SW 1271 (cell line): ENCODE measurements at regions not wholly inside any gene's neighbourhood (a gene's known extent, or its start where the extent isn't known, plus 50 kb on each side); places are given as distances from the start of the nearest gene placed in this dataset.
"Not testable (repeated sequence)": the region's sequence is repeated elsewhere in the genome, so short reads cannot be mapped to it uniquely, and the experiment has no call there.

Source experiments
- DNase-seq, 2 experiments: peaks; one replicate each; lab custom pipeline; 2025; lab: John Stamatoyannopoulos, UW

- no peak for DNase-seq
These were observed 138.6 kb upstream of the FAM78B start for GRCh38 chr1:166305371-166305770.

GRCh38 chr1:166307261-166308188, 140.7 kb upstream of the FAM78B start:
- no peak for DNase-seq

- DNase-seq = not testable (repeated sequence)
These were observed 149.5 kb upstream of the FAM78B start for GRCh38 chr1:166316306-166316705.

- DNase-seq = no peak
These were observed 155.7 kb upstream of the FAM78B start for GRCh38 chr1:166322470-166322869.

- no peak for DNase-seq
These were observed 161.1 kb upstream of the FAM78B start for GRCh38 chr1:166327886-166328285.

- no peak for DNase-seq
These were observed 162.2 kb upstream of the FAM78B start for GRCh38 chr1:166328956-166329355.

- no peak for DNase-seq
These were observed 163.3 kb upstream of the FAM78B start for GRCh38 chr1:166330096-166330495.

GRCh38 chr1:166338105-166338504, 171.3 kb upstream of the FAM78B start:
- DNase-seq = no peak

- no peak for DNase-seq
These were observed 173.9 kb upstream of the FAM78B start for GRCh38 chr1:166340709-166341108.

- no peak for DNase-seq
These were observed 176.5 kb upstream of the FAM78B start for GRCh38 chr1:166343276-166343675.

- DNase-seq = no peak
These were observed 183.7 kb upstream of the FAM78B start for GRCh38 chr1:166350490-166350889.

GRCh38 chr1:166351676-166352075, 184.9 kb upstream of the FAM78B start:
- no peak for DNase-seq

- no peak for DNase-seq
These were observed 186.4 kb upstream of the FAM78B start for GRCh38 chr1:166353213-166353612.

- no peak for DNase-seq
These were observed 187.6 kb upstream of the FAM78B start for GRCh38 chr1:166354406-166354805.

GRCh38 chr1:166365081-166365480, 198.3 kb upstream of the FAM78B start:
- no peak for DNase-seq

- no peak for DNase-seq
These were observed 201.2 kb upstream of the FAM78B start for GRCh38 chr1:166368030-166368429.

GRCh38 chr1:166377896-166378295, 211.1 kb upstream of the FAM78B start:
- DNase-seq = no peak

GRCh38 chr1:166378805-166379204, 212.0 kb upstream of the FAM78B start:
- DNase-seq = no peak

GRCh38 chr1:166379447-166379846, 212.6 kb upstream of the FAM78B start:
- DNase-seq = no peak

- no peak for DNase-seq
These were observed 216.3 kb upstream of the FAM78B start for GRCh38 chr1:166383137-166383536.

- DNase-seq = no peak
These were observed 217.0 kb upstream of the FAM78B start for GRCh38 chr1:166383635-166384346.

GRCh38 chr1:166384948-166385347, 218.1 kb upstream of the FAM78B start:
- DNase-seq = no peak

GRCh38 chr1:166390366-166391033, 223.7 kb upstream of the FAM78B start:
- DNase-seq = no peak
